ENCODE measurements at regions not wholly inside any gene's neighbourhood (a gene's known extent, or its start where the extent isn't known, plus 50 kb on each side); places are given as distances from the start of the nearest gene placed in this dataset.
"Not testable (repeated sequence)": the region's sequence is repeated elsewhere in the genome, so short reads cannot be mapped to it uniquely, and the experiment has no call there.

GRCh38 chr13:39803156-39803555, 147.7 kb downstream of the COG6 start:
- DNase-seq (ENCODE audit: low read depth) = no peak

DNA sequence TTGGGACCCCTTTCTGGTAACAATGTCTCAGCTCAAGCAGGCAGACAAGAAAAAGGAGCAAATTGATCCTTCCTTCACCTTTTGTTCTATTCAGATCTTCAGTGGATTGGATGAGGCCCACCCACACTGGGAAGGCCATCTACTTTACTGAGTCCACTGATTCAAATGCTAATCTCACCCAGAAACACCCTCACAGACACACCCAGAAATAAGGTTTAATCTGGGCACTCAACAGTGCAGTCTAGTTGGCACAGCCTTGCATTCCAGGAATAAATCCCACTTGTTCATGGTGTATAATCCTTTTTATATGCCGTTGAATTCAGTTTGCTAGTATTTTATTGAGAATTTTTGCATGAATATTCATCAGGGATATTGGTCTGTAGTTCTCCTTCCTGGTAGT, 148.4 kb downstream of the COG6 start:
- DNase-seq (ENCODE audit: low read depth) = no peak

GRCh38 chr13:39804332-39805210, 149.1 kb downstream of the COG6 start:
- DNase-seq (ENCODE audit: low read depth) = no peak

DNA sequence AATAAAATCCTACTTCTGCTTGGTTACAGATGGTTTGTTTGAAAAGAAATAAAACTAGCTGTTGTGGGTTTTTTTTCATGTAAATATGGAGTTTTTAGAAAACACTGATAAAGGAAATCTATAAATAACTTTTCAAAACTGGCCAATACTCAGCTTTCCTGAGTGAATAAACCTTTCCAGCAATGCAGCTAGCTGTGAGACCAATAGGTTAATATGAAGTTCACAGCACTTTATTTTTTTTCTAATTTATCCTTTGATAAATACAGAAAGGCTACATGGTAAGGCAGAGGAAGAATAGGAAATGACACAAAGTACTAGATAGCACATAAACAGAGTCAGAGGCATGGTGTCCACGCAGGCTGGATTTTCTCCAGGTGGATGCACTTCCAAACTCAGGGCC, 154.0 kb downstream of the COG6 start:
- no peak for DNase-seq (ENCODE audit: low read depth)

DNA sequence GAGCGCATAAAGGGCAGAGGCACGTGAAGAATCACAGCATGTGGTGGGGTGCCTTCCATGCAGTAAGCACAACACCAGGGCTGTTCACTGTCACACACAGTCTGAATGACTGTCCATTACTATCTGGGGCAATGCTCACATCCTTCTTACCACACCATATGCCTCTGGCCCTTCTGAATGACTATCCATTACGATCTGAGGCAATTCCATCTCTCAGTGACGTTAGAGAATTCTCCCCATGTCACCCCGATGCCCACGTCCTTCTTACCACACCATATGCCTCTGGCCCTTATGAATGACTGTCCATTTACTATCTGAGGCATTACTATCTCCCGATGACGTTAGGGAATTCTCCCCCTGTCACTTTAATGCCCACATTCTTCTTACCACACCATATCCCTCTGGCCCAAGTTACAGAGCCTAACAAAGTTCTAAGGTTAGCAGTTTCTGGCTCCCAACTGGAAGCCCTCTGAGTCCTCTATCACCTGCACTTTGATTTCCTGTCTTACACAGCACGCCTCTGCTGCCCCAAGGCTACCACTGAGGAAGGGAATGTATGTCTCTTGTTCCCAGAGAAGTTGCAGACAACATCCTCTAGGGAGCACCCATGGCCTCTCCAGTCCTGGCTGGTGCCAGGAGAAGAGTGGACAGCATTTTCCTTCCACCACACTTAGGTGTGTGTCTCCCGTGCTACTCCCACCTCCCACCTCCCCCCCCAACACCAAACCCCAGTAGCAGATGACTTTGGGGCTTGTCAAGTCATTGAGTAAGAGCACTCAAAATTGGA, 154.8 kb downstream of the COG6 start:
- DNase-seq (ENCODE audit: low read depth) = no peak

DNA sequence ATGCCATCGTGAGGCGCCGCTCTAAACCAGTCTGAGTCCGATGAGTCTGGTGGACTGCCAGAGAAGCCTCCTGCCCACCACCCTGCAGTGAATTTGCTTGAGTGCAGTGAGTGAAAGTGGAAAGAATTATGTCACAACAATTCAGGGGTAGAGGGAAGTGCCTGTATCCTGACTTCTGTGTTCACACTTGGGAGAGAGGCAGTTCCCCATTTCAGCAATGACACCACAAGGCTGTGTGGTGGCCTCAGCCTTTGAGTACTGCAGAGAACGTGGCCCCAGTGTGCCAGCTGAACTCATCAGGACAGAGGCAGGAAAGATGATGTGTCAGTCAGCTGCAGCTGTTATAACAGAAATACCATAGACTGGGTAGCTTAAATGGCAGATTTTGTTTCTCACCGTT, 155.6 kb downstream of the COG6 start:
- DNase-seq (ENCODE audit: low read depth) = no peak

DNA sequence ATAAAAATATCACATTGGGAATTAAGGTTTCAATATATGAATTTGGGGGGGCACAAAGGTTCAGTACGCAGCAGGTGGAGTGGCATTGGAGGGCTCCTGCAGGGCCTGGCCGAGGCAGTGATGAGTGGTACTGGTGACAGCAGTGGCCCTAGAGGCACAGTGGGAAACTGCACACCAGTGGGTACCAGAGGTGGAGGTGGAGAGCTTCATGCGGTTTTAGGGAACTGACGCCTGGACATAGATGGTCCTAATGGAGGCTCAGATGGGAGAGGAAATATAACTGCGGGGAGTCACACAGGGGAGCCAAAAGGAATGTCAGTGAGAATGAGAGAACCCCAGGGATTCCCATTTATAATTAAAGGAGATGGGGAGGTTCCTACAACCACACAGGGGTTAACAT, 156.2 kb downstream of the COG6 start:
- no peak for DNase-seq (ENCODE audit: low read depth)

DNA sequence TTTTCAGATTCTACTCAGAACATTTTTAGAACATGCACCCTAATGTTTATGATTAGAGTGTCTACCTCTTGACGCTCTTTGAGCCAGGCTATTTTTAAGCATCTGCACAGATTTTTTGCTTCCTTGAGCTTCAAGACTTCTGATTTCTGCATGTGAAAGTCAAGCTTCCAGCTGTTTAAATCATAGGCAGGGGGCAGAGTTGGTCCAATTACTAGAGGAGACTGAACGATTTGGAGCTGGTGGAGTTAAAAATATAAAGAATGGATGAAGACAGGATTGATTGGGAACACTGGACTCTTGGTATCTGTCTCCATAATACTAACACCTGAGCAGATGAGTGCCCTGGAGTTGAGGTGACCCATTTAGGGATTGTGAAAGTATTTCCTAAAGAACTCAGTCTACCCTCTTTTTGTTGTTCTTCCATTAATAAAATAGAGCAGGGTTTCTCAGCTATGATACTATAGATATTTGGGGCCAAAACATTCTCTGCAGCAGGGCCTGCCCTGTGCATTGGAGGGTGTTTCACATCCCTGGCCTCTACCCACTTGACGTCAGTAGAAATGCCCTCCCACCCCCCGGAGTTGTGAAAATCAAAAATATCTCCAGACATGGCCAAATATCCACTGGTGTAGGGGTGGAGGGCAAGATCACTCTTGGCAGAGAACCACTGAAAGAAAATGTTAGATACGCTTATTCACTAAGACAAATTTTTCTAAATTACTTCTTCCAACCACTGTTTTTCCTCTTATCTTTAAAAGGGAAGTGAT, 160.1 kb downstream of the COG6 start:
- no peak for DNase-seq (ENCODE audit: low read depth)

DNA sequence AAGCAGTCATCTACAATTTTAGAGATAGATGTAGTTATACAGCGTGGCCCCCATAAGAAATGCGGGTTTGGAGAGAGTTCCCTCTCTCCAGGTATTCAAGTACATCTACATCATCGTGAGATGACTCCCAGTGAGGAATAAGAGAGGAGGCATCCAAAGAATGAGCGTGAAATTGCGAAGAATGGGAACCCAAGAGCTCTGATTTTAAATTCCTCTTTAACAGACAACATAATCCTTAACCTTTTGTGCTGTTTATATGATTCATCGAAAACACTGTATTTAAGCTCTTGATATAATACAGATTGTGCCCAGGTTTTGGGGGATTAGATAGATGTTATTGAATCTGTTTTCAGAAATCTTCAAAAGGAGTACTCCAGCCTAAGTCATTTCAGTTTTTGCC, 161.5 kb downstream of the COG6 start:
- no peak for DNase-seq (ENCODE audit: low read depth)

- no peak for DNase-seq (ENCODE audit: low read depth)
These were observed 163.5 kb downstream of the COG6 start for GRCh38 chr13:39818953-39819352.

DNA sequence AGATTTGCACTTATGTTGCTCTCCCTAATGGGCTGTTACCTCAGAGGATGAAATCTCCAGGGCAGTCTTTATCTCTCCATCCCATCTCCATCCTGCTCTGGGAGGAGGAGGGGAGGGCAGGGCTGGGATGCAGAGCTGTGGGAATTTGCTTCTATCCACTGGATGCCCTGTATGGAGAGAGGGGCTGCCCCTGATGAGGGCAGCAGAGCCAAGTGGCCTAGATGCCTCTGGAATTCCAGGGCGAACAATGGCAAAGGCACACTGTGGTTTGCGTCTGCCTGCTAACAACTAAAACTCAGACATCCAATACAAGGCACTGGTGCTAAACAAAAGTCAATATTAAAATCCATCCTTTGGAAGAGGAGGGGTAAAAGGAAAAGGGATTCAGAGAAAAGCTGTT, 165.1 kb downstream of the COG6 start:
- DNase-seq (ENCODE audit: low read depth) = no peak

DNA sequence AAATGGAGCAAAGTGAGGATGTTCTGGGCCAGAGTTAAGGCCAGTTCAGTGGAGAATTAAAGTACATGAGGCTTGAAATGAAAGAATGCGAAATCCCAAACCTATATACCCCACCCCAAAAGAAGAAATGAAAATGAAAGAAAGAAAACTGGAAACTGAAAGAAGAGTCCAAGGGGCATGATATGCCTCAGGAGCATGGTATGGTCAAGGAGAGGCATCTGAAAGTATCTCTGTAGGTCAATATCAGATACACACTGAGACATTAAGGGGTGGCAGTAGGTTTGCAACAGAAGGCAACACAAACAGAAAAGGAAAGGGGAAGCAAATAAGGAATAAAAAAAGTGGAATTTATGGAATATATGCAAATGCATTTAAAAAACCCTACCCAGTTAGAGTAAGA, 166.5 kb downstream of the COG6 start:
- no peak for DNase-seq (ENCODE audit: low read depth)

DNA sequence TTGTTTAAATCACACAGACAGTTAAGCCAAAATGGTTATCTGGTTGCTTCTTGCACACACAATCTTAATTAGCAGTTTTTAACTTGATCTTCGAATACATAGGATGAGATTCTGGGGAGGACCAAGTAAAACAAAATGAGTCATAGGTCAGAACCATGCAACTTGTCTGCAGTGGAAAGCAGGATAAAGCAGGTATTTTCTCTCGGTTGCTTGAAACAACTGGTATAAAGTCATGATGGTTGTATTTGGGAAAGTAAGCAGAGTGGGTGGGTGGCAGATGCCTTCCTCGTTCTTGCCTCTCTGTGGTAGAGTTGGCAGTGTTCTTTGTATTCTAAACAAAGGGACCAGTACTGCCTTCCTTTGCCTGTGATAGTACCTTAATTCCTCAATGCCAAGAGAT, 167.0 kb downstream of the COG6 start:
- no peak for DNase-seq (ENCODE audit: low read depth)

DNA sequence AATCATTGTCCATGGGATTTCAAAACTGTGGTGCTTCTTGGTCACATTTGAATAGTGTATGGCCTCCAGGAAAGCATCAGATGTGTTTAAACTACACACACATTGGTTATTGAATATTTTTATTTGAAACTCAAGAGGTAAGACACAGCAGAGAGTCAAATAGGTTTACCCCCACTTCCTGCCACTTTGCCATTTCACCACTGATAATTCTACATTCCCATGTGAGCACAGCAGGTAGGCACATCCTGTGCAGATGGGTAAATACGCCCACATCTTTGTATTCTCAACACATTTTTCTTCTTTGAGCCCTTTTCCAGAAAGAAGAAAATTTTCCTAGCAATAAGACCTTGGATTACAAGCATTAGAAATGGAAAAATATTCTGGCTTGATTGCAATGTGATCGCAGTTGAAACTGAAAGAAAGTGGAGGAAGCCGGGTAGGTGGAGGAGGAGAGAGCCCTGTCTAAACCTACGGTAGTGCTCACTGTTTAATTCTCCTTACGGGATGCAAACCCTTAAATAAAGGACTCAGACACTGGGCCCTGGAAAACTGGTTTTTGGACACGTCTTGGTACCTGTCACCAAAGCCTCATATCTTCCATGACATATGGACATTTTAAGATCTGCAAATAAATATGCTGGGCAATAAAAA, 167.7 kb downstream of the COG6 start:
- no peak for DNase-seq (ENCODE audit: low read depth)

GRCh38 chr13:39825886-39826285, 170.4 kb downstream of the COG6 start:
- no peak for DNase-seq (ENCODE audit: low read depth)

GRCh38 chr13:39835253-39835652, 179.8 kb downstream of the COG6 start:
- DNase-seq (ENCODE audit: low read depth) = no peak

GRCh38 chr13:39836038-39836437, 180.6 kb downstream of the COG6 start:
- DNase-seq (ENCODE audit: low read depth) = no peak

- DNase-seq (ENCODE audit: low read depth) = not testable (repeated sequence)
These were observed 182.4 kb downstream of the COG6 start for GRCh38 chr13:39837866-39838265.

DNA sequence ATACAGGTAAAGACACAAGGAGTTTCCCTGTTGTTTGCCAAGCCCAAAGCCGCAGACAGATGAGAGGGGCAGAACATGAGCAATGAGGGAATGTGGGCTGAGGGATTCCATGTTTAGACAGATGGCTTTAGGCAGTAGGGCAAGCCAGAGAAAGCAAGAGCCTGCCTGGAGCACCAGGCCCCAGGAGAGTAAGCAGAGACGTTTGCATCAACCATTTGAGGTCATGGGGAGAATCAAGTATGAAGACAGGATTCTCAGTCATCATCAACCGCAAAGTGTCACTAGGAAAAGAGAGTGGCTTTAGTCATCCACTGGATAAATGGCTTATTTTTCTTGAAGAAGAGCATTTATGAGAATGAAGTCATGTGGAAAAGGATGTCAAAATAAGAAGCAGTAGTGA, 184.7 kb downstream of the COG6 start:
- no peak for DNase-seq (ENCODE audit: low read depth)

- DNase-seq (ENCODE audit: low read depth) = no peak
These were observed 191.9 kb downstream of the COG6 start for GRCh38 chr13:39847336-39847735.

- no peak for DNase-seq (ENCODE audit: low read depth)
These were observed 199.8 kb downstream of the COG6 start for GRCh38 chr13:39855236-39855635.

- no peak for DNase-seq (ENCODE audit: low read depth)
These were observed 201.3 kb downstream of the COG6 start for GRCh38 chr13:39856714-39857113.
